ENCODE measurements at regions not wholly inside any gene's neighbourhood (a gene's known extent, or its start where the extent isn't known, plus 50 kb on each side); places are given as distances from the start of the nearest gene placed in this dataset.
A peak's percentile ranks its signal among the peaks of the same experiment; 100 is the strongest.

GRCh38 chr13:106744516-106744915 is 176.6 kb upstream of the ARGLU1 start:
- DNase-seq: no peak

DNA sequence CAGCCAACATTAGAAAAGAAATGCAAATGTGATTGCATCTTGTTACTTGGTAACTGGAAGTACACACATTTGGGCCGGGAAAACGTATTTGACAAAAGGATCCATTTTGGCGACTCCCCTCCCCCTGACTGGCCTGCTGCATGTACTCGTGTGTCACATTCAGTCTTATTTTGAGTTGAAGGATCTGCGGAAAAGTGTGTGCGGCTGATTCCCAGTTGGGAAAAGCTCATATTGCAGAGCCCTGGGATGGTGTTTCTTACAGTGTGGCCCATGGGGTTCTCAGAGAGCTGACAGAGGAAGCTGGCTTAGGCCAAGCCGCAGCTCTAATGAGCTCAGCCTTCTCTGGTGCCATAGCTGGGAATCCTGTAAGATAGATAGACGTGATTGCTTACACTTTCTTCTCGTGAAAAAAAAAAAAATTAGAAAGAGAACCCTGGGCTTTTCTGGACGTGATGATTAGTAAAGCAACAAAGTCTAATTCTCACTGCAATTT is 170.3 kb upstream of the ARGLU1 start:
- DNase-seq: no peak

GRCh38 chr13:106736941-106737340 is 169.0 kb upstream of the ARGLU1 start:
- no peak for DNase-seq

DNA sequence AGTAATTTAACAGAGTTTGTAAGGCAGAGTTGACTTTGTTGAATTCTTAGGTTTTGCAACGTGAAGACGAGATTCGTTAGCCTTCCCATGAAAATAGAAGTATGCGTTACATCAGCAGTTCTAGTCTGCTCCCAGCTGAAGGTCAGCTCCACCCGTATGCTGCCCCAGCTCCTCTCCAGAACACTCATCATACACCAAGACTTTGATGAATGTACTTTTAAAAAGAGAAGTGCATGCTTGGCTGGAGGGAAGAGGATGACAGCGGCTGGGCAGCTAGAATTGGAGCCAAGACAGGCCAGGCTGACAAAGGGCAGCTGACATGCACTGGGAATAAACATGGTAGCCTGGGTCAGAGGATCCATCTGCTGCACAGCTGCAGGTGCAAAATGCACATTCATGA is 166.3 kb upstream of the ARGLU1 start:
- no peak for DNase-seq

GRCh38 chr13:106723036-106723435 is 155.1 kb upstream of the ARGLU1 start:
- no peak for DNase-seq

GRCh38 chr13:106722620-106723019 is 154.7 kb upstream of the ARGLU1 start:
- DNase-seq: no peak

GRCh38 chr13:106721599-106721998 is 153.7 kb upstream of the ARGLU1 start:
- DNase-seq: no peak

- DNase-seq: no peak
These were observed 146.5 kb upstream of the ARGLU1 start for GRCh38 chr13:106714271-106714982.

- DNase-seq: no peak
These were observed 144.4 kb upstream of the ARGLU1 start for GRCh38 chr13:106712381-106712780.

GRCh38 chr13:106710266-106710665 is 142.3 kb upstream of the ARGLU1 start:
- DNase-seq: no peak

DNA sequence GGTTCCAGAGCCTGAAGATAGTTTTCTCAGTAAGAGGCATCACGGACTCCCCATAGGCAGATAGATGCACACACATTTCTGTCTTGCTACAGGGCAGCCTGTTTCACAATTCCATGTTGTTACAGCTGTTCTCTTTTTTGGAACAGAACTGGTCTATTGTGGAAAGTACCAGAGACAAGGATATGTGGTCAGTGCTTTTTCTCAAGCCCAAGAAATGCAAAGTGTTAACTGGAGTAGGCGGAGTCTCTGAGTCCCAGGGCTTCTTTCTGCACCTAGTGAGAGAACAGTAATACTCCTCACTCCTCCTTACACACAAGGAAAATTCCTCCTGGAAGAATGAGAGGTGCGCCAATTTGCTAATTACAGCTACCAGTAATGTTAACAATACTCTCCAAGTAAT is 141.6 kb upstream of the ARGLU1 start:
- no peak for DNase-seq

DNA sequence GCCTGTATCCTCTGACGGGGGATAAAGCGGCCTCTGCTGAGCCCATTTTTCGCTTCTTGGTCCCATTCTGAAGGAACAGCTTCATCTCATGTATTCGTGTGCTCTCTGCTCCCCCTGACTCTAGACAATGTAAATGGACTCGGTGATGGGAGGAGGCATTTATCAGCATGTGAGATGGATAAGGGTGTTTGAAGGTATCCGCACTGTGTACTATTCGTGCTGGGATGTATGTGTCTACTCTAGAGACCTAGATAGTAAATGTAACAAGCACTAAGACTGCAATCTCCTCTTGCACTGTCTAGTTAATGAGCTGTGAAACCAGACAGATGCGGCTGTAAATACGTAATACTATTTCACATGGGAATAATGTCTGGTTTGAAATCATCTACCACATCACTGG is 134.6 kb upstream of the ARGLU1 start:
- no peak for DNase-seq

DNA sequence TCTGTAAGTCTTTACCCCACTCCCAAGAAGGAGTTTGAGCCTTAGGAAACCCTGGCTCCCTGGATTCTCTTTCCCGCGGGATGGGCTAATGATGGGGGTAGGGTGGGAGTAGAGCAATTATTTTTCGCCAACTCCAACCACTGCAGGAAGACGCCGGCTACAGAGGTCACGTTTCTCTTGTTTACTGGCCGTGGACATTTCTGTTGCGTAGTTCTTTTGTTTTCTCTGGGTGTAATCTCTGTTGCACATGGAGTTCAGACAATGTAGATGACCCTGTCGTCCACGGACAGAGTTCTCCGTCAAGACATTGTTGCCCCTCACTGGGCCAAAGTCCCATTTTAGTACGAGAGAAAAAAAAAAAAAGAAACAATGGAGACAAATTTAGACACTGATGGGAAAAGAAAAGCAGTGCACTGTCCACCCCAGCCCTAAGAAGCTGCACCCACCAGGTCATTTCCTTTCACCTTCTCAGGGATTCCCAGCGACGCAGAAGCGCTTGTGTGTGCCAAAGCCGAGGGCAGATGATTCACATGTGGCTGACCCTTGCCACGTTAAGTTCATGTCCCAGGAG is 133.9 kb upstream of the ARGLU1 start:
- no peak for DNase-seq

DNA sequence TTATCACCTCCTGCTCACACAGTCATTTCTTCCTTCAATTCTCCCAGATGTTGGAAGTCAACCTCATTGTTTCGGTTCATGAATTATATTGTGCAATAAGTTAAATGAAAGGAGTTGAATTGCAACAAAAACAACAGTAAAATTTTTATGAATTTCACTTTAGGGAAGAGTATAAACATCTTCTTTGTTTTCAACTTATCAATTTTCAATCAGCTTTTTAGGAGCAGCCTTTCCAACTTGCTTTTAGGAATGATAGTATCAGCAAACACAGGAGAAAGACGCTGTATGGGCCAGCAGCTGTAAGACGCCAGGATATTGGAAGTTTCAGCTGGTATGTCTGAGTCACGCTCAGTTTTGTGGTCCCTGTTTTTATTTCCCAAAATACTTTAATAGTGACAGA is 132.5 kb upstream of the ARGLU1 start:
- no peak for DNase-seq

- DNase-seq: no peak
These were observed 132.1 kb upstream of the ARGLU1 start for GRCh38 chr13:106700007-106700406.

- no peak for DNase-seq
These were observed 131.4 kb upstream of the ARGLU1 start for GRCh38 chr13:106699311-106699710.

DNA sequence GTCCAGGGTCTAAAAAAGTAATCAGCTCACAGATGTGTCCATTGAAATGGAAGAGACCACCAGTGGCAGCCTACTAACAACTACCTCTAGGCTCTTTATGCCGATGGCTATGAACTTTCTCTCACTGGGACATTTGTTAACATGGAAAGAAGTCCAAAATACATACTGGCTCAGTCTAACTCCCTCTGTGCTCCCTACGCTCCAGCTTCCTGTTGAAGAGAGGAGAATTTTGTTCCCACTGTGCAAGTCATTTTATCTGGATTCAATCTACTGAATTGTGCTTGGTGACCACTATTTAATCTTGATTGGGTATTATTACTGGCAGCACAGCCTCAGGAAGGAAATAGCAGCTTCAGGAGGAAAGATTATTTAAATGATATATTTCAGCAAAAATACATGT is 128.8 kb upstream of the ARGLU1 start:
- DNase-seq: no peak

GRCh38 chr13:106696140-106696539 is 128.2 kb upstream of the ARGLU1 start:
- DNase-seq: peak; percentile 19

DNA sequence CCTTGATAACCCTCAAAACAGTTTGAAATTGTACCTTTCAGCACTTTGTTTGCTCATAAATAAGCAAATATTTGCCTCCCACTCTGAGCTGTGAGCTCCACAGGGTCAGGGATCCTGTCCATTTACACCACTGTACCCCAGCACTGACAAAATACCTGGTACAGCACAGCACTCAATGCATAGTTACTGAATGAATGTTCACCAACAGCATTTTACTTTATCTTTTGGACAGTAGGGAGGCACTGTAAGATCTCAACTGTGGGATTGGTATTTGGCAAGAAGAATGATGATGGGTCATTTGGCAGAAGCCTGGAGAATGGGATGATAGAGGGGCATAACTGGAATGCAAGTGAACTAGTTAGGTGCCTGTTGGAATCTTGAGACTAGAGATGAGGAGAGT is 127.2 kb upstream of the ARGLU1 start:
- DNase-seq: no peak

- no peak for DNase-seq
These were observed 123.9 kb upstream of the ARGLU1 start for GRCh38 chr13:106691861-106692260.

DNA sequence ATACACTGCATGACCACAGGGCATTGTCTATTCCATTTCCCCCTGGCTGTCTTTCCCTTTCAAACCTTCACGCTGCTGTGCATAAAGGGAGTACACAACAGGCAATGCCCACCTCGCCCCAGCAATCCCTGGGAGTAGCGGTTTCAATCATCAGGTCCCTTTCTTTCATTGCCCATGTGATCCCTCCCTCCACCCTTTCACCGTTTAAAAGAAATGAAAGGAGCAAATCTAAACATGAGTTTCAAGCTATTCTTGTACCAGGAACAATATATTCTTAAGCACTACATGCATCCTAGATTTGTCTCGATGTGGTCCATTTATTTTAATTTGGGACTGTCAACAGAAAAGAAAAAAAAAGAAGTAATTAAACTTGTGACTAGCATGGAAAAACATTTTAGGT is 123.4 kb upstream of the ARGLU1 start:
- DNase-seq: no peak

GRCh38 chr13:106690779-106691178 is 122.8 kb upstream of the ARGLU1 start:
- no peak for DNase-seq

- no peak for DNase-seq
These were observed 122.0 kb upstream of the ARGLU1 start for GRCh38 chr13:106689906-106690305.

- DNase-seq: no peak
These were observed 121.0 kb upstream of the ARGLU1 start for GRCh38 chr13:106688940-106689339.

- DNase-seq: peak; percentile 75
These were observed 118.2 kb upstream of the ARGLU1 start for GRCh38 chr13:106686163-106686562.

Data from MV-4-11 (cell line).